ENCODE measurements at regions not wholly inside any gene's neighbourhood (a gene's known extent, or its start where the extent isn't known, plus 50 kb on each side); places are given as distances from the start of the nearest gene placed in this dataset.
"Not testable (repeated sequence)": the region's sequence is repeated elsewhere in the genome, so short reads cannot be mapped to it uniquely, and the experiment has no call there.

DNA sequence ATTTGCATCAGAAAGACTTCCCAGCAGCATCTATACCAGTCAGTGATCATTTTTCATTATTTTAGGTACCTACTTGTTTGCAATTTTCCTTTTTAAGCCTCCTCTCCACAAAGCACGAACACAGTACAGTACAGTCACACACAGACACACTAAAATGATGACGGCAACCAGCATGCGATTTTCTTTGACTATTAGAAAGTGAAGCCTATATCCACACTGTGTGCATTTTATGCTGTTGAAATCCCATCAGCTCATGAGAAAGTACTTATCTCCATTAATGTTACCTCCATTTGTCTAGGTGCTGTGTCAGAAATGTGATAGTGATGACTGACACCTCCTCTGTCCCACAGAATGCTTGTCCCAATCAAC, 294.7 kb upstream of the MEIS2 start:
- DNase-seq (ENCODE audit: insufficient read length, low spot score) (no peak), FAIRE-seq (no peak)

DNA sequence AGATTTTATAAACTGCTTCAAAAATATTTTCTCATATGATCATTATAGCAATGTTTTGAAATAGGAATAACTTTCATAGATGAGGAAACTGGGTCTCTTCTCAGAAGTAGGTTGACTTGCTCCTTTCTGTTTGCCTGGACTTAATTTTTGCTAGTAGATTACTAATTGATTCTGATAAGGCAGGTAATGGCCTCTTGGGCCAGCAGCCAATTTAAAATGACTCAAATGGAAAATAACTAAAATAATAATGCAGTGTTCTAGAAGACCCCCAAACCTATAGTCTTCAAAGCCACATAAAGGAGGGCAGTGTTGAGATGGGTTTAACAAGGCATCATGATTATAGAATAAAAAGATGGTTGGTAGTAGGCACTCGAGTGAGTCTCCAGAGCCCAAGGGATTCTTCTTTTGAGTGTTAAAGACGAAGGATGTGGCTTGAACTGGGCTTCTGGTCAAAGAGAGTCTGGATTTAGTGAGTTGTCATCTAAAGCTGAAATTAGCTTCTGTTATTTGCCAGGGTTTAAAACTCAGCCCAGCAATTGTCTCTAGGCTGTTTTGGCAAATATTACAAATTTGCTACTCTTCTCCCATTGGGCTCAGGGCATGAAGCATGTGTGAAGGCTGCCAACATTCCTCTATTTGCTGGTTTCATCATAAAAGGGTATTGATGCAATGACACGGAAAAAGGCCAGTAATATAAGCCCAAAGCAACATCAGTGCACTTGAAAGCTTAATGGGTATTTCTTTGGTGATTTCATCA, 297.1 kb upstream of the MEIS2 start:
- DNase-seq (ENCODE audit: insufficient read length, low spot score) (no peak), FAIRE-seq (no peak)

DNA sequence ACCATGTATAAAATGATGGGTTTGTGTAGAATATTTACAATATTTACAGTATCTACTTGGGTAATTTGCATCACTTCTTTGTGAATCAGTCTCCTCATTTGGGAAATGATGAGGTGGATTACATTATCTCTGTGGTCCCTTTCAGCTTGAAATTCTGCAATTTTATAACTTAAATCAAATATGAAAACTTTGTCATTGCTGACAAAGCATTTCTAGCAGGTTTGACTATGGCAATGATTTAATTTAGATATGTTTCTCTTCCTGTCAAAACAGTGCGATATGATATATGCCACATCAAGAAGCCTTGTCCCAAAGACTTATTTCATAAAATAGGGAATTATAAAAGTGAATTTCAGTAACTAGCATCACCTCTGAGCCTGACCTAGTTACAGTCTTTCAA, 315.8 kb upstream of the MEIS2 start:
- DNase-seq (ENCODE audit: insufficient read length, low spot score): no peak
- no peak for FAIRE-seq

DNA sequence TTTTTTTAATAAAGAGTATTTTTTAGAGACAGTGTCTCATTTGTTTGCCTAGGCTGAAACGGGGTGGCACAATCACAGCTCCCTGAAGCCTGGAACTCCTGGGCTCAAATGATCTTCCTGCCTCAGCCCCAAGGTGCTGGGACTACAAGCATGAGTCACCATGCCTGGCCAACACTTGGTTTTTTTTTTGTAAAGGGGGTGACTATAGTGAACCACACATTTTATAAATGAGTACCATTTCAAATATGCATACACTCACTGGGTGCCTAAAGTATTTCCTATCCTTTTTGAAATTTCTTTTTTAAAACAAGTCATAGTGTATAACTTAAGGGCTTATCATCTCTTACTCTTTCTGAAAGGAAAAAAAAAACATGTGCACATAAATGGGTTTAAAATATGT, 325.2 kb upstream of the MEIS2 start:
- DNase-seq (ENCODE audit: insufficient read length, low spot score) (no peak), FAIRE-seq (no peak)

DNA sequence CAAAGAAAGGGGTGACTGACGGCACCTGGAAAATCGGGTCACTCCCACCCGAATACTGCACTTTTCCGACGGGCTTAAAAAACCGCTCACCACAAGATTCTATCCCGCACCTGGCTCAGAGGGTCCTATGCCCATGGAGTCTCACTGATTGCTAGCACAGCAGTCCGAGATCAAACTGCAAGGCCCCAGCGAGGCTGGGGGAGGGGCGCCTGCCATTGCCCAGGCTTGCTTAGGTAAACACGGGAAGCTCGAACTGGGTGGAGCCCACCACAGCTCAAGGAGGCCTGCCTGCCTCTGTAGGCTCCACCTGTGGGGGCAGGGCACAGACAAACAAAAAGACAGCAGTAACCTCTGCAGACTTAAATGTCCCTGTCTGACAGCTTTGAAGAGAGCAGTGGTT, 327.0 kb upstream of the MEIS2 start:
- DNase-seq (ENCODE audit: insufficient read length, low spot score); FAIRE-seq: not testable (repeated sequence)

DNA sequence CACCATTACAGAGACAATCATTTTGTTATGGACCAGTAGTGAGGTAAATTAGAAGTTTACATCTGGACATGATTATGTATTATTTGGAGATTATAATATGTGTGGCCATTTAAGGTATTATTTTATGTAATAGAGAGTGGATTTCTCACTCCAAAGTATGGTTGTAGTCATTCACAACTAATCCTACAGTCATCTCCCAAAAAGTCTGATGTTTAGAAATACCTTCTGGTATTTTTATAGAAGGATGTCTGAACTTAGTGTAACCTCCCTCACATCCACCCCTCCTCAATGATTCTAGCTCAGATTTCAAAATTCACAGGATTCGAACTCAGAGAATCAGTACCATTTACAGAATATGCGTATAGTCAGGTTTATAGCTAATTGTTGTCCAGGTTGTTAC, 346.6 kb upstream of the MEIS2 start:
- DNase-seq (ENCODE audit: insufficient read length, low spot score): no peak

DNA sequence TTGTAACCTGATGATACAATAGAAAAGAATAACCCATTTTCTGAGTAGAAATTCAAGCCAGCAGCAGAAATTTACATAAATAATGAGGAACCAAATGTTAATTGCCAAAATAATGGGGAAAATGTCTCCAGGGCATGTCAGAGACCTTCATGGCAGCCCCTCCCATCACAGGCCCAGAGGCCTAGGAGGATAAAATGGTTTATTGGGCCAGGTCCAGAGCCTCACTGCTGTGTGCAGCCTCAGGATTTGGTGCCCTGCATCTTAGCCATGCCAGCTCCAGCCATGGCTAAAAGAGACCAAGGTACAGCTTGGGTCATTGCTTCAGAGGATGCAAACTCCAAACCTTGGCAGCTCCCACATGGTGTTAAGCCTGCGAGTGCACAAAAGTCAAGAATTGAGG, 352.1 kb upstream of the MEIS2 start:
- DNase-seq (ENCODE audit: insufficient read length, low spot score) (no peak), FAIRE-seq (no peak)

More for the DNA sequence above, 346.6 kb upstream of the MEIS2 start:
- FAIRE-seq: no peak

DNA sequence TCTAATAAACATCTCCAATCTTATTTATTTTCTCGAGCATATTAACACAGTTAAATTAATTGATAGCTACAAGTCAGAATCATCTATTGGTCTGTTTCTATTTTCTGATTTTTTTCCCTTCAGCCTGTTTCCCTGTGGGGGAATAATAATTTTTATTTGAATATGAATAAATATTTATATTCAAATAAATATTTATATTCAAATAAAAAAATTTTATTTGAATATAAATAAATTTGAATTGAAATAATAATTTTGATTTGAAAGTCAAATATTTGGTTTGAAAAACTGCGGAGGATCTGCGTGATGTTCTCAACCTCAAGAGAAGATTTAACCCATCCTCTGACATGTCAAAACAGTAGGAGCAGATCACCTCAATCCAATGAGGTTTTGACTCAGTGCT, 380.1 kb upstream of the MEIS2 start:
- DNase-seq (ENCODE audit: insufficient read length, low spot score): no peak
- FAIRE-seq: no peak

DNA sequence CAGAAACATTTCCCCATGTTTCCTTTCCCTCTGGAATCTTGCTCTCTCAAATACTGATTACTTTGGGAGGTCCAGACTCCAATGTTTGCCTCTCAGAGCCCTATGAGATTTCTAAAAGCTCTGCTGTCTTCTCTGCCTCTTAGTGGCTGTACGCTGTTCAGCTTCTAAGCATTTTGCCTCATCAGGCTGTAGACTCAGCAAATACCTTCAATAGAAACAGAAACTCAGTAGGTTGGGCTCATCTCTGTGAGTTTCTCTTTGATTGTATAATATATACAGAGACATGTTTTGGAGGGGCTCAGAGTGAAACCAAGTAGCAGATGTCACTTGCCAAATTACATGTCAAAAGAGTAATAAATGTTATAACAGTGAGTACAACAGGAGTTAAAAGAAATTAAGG, 380.8 kb upstream of the MEIS2 start:
- FAIRE-seq (no peak), DNase-seq (ENCODE audit: insufficient read length, low spot score) (no peak)

DNA sequence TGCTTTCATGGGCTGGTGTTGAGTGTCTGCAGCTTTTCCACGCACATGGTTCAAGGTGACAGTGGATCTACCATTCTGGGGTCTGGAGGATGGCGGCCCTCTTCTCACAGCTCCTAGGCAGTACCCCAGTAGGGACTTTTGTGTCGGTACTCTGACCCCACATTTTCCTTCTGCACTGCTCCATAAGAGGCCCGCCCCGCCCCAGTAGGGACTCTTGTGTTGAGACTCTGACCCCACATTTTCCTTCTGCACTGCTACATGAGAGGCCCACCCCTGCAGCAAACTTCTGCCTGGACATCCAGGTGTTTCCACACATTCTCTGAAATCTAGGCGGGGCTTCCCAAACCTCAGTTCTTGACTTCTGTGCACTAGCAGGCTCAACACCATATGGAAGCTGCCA, 383.4 kb upstream of the MEIS2 start:
- FAIRE-seq (no peak), DNase-seq (ENCODE audit: insufficient read length, low spot score) (no peak)

DNA sequence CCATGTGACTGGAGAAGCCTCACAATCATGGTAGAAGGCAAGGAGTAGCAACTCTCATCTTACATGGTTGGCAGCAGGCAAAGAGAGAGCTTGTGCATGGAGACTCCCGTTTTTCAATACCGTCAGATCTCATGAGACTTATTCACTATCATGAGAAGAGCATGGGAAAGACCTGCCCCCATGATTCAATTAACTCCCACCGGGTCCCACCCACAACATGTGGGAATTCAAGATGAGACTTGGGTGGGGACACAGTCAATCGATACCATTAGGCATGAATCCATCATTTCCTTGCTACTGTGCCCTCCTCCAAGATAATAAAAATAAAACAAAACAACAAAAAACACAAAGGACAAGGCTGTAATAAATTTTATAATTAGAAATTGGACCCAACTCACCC, 384.7 kb upstream of the MEIS2 start:
- DNase-seq (ENCODE audit: insufficient read length, low spot score) (no peak), FAIRE-seq (no peak)

DNA sequence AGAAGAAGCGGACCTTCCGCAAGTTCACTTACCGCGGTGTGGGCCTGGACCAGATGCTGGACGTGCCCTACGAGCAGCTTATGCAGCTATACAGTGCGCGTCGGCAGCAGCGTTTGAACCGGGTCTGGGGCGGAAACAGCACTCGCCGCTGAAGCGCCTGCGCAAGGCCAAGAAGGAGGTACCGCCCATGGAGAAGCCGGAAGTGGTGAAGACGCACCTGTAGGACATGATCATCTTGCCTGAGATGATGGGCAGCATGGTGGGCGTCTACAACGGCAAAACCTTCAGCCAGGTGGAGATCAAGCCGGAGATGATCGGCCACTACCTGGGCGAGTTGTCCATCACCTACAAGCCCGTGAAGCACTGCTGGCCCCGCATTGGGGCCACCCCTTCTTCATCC, 390.4 kb upstream of the MEIS2 start:
- no peak for FAIRE-seq
- no peak for DNase-seq (ENCODE audit: insufficient read length, low spot score)

DNA sequence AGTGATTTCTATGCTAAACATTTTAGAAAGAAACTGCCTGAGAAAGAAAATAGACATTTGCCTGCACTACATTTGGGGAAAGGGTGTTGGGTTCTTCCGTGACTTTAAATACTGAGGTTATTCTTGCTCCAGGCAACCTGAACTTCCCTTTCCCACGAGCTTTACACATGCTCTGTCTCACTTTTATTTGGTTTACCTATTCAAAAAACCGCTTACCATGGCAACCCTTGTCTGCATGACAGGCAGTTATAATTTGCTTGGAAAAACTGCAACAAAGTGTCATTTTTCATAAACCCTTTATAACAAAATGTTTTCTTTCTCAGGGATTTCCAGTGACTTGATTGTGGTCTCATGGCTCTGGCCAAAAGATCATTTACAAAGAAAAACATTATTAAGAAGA, 416.3 kb upstream of the MEIS2 start:
- DNase-seq (ENCODE audit: insufficient read length, low spot score) (no peak), FAIRE-seq (no peak)

DNA sequence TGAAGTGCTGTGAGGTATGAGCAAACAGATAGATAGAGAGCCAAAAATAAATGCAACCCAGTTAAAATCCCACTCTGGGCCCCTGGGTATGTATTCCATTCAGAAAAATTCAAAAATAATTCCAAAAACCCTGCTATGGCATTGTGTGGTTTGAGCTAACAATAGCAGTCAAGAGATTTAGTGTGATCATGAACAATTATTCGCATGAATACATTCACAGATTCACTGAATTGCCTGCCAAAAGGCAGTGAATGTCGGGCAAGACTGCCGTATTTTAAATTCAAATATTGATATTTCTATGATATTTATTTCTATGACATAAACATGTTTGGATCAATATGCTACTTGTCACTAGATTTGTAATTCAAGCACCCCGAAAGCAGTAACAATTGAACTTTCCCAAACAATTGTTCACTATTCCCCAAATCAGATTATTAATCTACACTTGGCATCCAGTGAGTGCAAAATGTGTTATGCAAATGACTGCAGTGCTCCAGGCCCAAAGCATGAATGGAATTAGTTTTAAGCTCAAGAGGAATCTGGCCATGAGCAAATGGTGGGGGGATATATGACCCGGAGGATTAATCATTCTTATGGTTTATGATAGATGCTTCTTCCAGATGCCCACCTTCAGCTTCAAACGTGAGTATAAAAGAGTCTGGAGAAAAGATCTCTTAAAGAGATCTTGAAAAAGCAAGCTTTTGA, 417.0 kb upstream of the MEIS2 start:
- FAIRE-seq: no peak
- no peak for DNase-seq (ENCODE audit: insufficient read length, low spot score)

DNA sequence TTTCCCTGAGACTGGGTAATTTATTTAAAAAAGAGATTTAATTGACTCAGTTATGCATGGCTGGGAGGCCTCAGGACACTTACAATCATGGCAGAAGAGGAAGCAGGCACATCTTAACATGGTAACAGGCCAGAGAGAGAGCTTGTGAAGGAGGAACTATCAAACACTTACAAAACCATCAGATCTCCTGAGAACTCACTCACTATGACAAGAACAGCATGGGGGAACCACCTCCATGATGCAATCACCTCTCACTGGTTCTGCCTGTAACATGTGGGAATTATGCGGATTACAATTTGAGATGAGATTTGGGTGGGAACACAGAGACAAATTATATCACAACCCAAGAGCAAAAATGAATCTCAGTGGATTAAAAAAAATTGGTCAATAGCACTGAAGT, 416.0 kb upstream of the TMCO5A start:
- FAIRE-seq: no peak
- DNase-seq (ENCODE audit: insufficient read length, low spot score): no peak

DNA sequence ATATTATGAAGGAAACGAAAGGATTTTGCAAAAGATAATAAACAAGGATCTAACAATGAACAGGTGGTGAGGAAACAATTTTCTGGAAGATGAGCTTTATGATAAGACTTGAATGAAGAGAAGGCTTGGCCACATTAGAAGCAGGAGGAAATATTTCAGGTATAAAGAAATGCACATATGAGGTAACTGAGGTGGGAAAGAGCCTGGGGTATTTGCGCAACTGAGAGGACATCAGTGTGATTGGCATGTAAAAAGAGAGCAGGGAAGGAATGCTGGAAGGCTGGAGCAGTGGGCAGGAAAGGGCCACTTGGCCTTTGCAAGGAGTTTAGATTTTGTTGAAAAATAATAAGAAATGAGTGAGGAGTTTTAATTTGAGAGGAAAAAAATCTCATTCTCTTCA, 414.4 kb upstream of the TMCO5A start:
- FAIRE-seq (no peak), DNase-seq (ENCODE audit: insufficient read length, low spot score) (no peak)

DNA sequence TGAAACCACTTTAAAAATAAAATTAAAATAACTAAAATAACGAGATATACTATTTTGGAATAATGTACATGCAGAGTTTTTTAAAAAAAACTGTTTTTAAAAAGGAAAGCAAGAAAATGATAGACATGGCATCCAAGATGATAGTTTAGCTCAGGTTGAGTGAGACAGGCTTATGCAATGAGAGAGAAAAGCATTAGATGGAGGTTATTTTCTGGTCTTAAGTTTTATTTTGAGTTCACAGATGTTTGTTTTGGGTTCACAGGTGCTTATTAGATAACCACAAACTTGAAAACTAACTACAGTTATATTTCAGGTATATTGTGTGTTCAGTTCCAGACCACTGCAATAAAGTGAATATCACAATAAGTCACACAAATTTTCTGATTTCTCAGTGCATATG, 413.6 kb upstream of the TMCO5A start:
- no peak for FAIRE-seq
- DNase-seq (ENCODE audit: insufficient read length, low spot score): no peak

DNA sequence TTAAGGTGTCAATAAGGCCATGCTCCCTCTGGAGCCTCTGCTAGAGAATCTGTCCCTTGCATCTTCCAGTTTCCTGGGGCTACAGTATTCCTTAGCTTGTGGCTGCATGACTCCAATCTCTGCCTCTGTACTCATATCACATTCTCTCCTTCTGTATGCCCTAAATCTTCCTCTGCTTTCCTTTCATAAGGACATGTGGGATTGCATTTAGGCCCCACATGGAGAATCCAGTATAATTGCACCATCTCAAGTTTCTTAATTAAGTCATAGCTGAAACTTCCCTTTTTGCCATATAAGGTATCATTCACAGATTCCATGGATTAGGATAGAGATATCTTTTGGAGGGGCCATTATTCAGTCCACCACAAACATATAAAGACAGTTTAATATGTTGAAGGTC, 409.8 kb upstream of the TMCO5A start:
- FAIRE-seq: no peak
- DNase-seq (ENCODE audit: insufficient read length, low spot score): no peak

DNA sequence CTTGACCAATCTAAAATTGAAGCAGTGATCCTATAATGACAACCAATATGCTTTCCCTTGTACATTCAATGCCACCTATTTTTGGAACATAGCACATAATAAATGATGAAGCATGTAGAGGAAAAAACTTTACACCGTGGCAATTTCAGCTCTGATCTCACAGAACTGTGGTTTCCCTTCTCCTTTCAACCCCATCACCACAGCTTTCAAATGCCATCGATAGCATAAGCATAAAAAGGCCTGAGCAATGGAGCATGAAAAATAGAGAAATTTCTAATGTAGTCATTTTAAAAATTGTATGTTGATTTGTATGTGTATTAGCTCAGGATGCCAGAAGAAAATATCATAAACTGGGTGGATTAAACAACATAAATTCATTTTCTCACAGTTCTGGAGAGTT, 406.0 kb upstream of the TMCO5A start:
- no peak for FAIRE-seq

DNA sequence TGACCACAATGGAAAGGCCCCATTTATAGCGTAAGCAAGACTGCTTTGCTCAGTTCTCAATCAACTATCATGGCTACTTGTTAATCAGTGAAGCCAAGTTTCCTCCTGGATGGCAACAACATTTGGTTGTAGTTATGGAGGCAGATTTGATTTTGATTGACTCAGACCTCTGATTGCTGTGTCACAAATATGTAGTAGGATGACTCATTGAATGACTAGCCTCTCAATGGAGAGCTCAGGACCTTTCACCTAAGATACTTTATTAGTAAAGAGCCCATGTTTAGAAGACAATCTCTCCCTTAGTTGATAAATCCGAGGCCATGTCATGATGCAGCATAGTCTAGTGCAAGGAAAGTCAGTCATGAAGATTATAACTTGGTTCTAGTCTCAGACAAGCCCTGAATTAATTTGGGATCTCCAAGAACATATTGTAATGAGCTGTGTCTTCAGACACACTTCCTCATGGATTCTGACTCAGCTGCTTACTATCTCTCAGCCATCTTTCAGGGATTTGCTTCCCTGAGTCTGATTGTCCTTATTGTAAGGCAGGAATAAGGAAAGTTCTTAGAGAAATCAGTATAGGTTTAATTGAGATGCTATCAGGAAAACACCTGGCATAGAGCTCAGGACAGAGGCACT, 397.4 kb upstream of the TMCO5A start:
- FAIRE-seq: no peak
- no peak for DNase-seq (ENCODE audit: insufficient read length, low spot score)

More for the DNA sequence above, 406.0 kb upstream of the TMCO5A start:
- no peak for DNase-seq (ENCODE audit: insufficient read length, low spot score)

DNA sequence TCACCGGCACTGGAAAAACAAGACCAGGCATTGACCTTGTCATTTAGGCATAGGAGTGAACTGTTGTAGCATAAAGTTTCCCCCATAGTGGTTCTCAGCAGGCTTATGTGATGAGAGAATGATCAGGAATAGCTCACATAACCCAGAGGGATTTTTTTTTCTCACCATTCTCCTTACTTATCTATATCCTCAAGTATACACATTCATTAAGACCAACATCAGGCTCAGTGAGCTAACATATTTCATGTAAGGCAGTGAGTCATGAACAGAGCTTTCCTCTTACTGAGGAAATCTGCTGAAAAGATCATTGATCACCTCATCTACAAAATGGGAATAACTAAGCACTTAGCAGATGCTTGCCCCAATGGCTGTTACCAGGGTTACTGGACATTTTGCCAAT, 396.6 kb upstream of the TMCO5A start:
- DNase-seq (ENCODE audit: insufficient read length, low spot score) (no peak), FAIRE-seq (no peak)

DNA sequence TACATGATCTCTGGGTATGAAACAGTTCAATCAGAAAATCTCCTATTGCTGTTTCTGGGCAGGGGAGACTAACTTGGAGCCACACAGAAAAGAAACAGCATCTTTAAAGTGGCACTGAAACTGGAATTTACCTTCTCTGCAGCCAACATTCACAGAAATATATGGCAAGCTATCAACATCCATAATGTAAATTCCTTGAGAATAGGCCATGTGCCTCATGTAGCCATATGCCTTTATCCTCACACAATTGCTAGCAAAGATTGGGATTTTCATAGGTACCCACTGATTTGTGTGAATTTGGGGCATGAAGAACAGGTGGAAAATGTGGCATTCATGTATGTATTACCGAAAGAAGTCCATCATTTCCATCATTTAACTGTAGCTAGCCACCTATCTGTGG, 386.3 kb upstream of the TMCO5A start:
- DNase-seq (ENCODE audit: insufficient read length, low spot score) (no peak), FAIRE-seq (no peak)
